Type B pancreatic cell (in vitro differentiated cells): ENCODE measurements at regions not wholly inside any gene's neighbourhood (a gene's known extent, or its start where the extent isn't known, plus 50 kb on each side); places are given as distances from the start of the nearest gene placed in this dataset.

Experiments used
- DNase-seq: peaks from one replicate; pipeline ENCODE4 v3.0.0; 2021; ENCODE audit warnings: mixed read lengths; ENCODE audit not compliant: unreplicated experiment; ENCODE audit errors: extremely low spot score
- H3K27ac Mint-ChIP-seq: 2 replicates; pipeline ENCODE4 v1.8.0; 2021; ENCODE audit warnings: mild to moderate bottlenecking, mixed read lengths
- H3K27me3 Mint-ChIP-seq: 2 replicates; pipeline ENCODE4 v1.8.0; 2021; ENCODE audit warnings: mixed read lengths
- H3K36me3 Mint-ChIP-seq: 2 replicates; pipeline ENCODE4 v1.8.0; 2021; ENCODE audit warnings: mixed read lengths
- H3K4me1 Mint-ChIP-seq: one replicate; pipeline ENCODE4 v1.8.0; 2021; ENCODE audit warnings: mixed read lengths; ENCODE audit not compliant: unreplicated experiment
- H3K4me3 Mint-ChIP-seq: 2 replicates; pipeline ENCODE4 v1.8.0; 2021; ENCODE audit warnings: mild to moderate bottlenecking, mixed read lengths
- H3K9me3 Mint-ChIP-seq: 2 replicates; pipeline ENCODE4 v1.8.0; 2021; ENCODE audit warnings: mixed read lengths
- TF ChIP-seq, protein P1 (sequence below): fragments of 200-600 bp; sonication (generic); conservative IDR thresholded peaks from 2 replicates; pipeline ENCODE4 v1.5.0; 2021; ENCODE audit warnings: antibody characterized with exemption, mild to moderate bottlenecking

DNA sequence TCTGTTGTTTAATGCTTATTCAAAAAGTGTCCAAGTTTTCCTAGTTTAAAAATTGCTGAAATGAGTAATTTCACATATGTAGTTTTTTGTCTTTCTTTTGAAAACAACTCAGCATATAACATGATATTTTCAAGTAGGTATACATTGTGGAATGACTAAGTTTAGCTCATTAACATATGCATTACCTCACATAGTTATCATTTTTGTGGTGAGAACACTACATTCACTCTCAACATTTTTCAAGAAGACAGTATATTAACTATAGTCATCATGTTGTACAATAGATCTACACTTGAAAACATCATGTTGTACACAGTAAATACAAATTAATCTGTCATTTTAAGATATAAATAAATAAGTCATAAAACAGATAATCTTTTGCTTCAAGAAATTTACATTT is 340.0 kb downstream of the CCDC85A start:
- TF ChIP-seq, protein P1, sequence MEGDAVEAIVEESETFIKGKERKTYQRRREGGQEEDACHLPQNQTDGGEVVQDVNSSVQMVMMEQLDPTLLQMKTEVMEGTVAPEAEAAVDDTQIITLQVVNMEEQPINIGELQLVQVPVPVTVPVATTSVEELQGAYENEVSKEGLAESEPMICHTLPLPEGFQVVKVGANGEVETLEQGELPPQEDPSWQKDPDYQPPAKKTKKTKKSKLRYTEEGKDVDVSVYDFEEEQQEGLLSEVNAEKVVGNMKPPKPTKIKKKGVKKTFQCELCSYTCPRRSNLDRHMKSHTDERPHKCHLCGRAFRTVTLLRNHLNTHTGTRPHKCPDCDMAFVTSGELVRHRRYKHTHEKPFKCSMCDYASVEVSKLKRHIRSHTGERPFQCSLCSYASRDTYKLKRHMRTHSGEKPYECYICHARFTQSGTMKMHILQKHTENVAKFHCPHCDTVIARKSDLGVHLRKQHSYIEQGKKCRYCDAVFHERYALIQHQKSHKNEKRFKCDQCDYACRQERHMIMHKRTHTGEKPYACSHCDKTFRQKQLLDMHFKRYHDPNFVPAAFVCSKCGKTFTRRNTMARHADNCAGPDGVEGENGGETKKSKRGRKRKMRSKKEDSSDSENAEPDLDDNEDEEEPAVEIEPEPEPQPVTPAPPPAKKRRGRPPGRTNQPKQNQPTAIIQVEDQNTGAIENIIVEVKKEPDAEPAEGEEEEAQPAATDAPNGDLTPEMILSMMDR, result no peak
- no peak overlapping the region for H3K4me3 Mint-ChIP-seq
- no peaks in the 10 kb centered on the region for H3K9me3 Mint-ChIP-seq
- H3K27ac Mint-ChIP-seq, result no peak overlapping the region
- DNase-seq, result no peak
- peaks cover 11% of the 10 kb centered on the region for H3K27me3 Mint-ChIP-seq
- no peaks in the 10 kb centered on the region for H3K4me1 Mint-ChIP-seq
- H3K36me3 Mint-ChIP-seq, result no peaks in the 10 kb centered on the region

- Mint-ChIP-seq H3K4me3 (no peak overlapping the region), H3K9me3 (no peaks in the 10 kb centered on the region), H3K27ac (no peak overlapping the region), H3K36me3 (no peaks in the 10 kb centered on the region), H3K4me1 (no peaks in the 10 kb centered on the region), H3K27me3 (peaks cover 5% of the 10 kb centered on the region)
- TF ChIP-seq, protein P1, result no peak
- no peak for DNase-seq
Observed at GRCh38 chr2:56531668-56532420, 348.1 kb downstream of the CCDC85A start.

GRCh38 chr2:56534321-56534720 is 350.5 kb downstream of the CCDC85A start:
- TF ChIP-seq, protein P1, result no peak
- H3K36me3 Mint-ChIP-seq, result no peaks in the 10 kb centered on the region
- no peak overlapping the region for H3K4me3 Mint-ChIP-seq
- peaks cover 2% of the 10 kb centered on the region for H3K9me3 Mint-ChIP-seq
- H3K27ac Mint-ChIP-seq, result no peak overlapping the region
- no peaks in the 10 kb centered on the region for H3K4me1 Mint-ChIP-seq
- H3K27me3 Mint-ChIP-seq, result no peaks in the 10 kb centered on the region
- no peak for DNase-seq

- H3K27me3 Mint-ChIP-seq, result no peaks in the 10 kb centered on the region
- H3K4me1 Mint-ChIP-seq, result no peaks in the 10 kb centered on the region
- H3K4me3 Mint-ChIP-seq, result no peak overlapping the region
- H3K9me3 Mint-ChIP-seq, result peaks cover 5% of the 10 kb centered on the region
- no peaks in the 10 kb centered on the region for H3K36me3 Mint-ChIP-seq
- H3K27ac Mint-ChIP-seq, result no peak overlapping the region
- TF ChIP-seq, protein P1, result no peak
- DNase-seq, result no peak
Observed at GRCh38 chr2:56537756-56538155, 354.0 kb downstream of the CCDC85A start.

DNA sequence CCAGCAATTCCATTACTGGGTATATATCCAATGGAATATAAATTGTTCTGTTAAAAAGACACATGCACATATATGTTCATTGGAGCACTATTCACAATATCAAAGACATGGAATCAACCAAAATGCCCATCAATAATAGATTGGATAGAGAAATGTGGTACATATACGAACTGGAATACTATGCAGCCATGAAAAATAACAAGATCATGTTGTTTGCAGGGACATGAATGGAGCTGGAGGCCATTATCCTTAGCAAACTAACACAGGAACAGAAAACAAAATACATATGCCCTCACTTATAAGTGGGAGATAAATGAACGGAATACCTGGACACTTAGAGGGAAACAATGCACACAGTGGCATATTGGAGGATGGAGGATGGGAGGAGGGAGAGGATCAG is 355.8 kb downstream of the CCDC85A start:
- no peak for DNase-seq
- TF ChIP-seq, protein P1, result no peak
- no peaks in the 10 kb centered on the region for H3K27me3 Mint-ChIP-seq
- peaks cover 5% of the 10 kb centered on the region for H3K9me3 Mint-ChIP-seq
- no peak overlapping the region for H3K4me3 Mint-ChIP-seq
- H3K4me1 Mint-ChIP-seq, result no peaks in the 10 kb centered on the region
- no peaks in the 10 kb centered on the region for H3K36me3 Mint-ChIP-seq
- no peak overlapping the region for H3K27ac Mint-ChIP-seq
